ENCODE measurements at regions not wholly inside any gene's neighbourhood (a gene's known extent, or its start where the extent isn't known, plus 50 kb on each side); places are given as distances from the start of the nearest gene placed in this dataset.

DNA sequence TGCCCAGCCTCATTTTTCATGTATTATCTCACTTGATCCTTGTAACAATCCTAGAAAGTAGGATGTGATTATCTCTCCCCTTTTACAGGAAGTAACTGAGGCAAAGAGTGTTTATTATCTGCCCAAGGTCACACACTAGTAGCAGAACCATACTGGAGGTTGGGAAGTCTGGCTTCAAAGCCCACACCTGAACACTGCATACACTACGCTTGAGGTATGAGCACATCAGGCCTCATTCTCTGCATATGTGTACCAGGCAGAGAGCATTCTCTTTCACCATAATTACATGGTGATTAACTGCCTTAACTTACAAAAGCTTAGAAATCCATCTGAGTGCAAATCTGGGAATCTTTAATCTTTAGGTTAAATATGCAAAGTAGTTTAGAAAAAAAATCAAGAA is 361.8 kb downstream of the MFSD1 start:
- TF ChIP-seq, protein P1, sequence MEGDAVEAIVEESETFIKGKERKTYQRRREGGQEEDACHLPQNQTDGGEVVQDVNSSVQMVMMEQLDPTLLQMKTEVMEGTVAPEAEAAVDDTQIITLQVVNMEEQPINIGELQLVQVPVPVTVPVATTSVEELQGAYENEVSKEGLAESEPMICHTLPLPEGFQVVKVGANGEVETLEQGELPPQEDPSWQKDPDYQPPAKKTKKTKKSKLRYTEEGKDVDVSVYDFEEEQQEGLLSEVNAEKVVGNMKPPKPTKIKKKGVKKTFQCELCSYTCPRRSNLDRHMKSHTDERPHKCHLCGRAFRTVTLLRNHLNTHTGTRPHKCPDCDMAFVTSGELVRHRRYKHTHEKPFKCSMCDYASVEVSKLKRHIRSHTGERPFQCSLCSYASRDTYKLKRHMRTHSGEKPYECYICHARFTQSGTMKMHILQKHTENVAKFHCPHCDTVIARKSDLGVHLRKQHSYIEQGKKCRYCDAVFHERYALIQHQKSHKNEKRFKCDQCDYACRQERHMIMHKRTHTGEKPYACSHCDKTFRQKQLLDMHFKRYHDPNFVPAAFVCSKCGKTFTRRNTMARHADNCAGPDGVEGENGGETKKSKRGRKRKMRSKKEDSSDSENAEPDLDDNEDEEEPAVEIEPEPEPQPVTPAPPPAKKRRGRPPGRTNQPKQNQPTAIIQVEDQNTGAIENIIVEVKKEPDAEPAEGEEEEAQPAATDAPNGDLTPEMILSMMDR (IDR thresholded peaks at IDR 0.05 in 8 of 11, conservative IDR thresholded peaks at IDR 0.05 in 3 of 11): no peak
- no peak for TF ChIP-seq POLR2A (IDR thresholded peaks at IDR 0.05)

All from spleen (tissue), 7 donors.